ENCODE measurements at regions not wholly inside any gene's neighbourhood (a gene's known extent, or its start where the extent isn't known, plus 50 kb on each side); places are given as distances from the start of the nearest gene placed in this dataset.

GRCh38 chr13:107977071-107977574 is 238.2 kb downstream of the LIG4 start:
- TF ChIP-seq CTCF (conservative IDR thresholded peaks at IDR 0.05; ENCODE audit: low read length) = no peak
- TF ChIP-seq EZH2phosphoT487 (IDR thresholded peaks at IDR 0.05; ENCODE audit: borderline replicate concordance) = no peak
